ENCODE measurements at regions not wholly inside any gene's neighbourhood (a gene's known extent, or its start where the extent isn't known, plus 50 kb on each side); places are given as distances from the start of the nearest gene placed in this dataset.
"Not testable (repeated sequence)": the region's sequence is repeated elsewhere in the genome, so short reads cannot be mapped to it uniquely, and the experiment has no call there.

DNA sequence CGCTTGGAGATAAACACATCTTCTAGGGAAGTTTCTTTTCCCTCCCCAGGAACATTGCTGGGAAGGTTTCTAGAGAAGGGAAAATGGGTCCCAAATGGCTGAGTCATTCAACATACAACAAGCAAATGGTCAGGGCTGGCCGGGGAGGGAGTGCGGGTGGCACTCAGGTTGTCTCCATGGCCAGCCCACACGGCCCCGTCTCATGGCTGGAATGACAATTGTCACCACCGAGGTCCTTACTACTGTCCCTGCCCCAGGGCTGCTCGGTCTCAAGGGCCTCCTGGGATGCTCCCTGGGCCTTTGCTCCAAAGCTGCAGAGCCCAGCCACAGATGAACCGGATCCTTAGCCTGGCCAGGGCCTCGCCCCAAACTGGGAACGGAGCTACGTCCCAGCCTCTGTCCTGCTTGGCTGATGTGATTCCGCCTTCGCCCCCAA lies 121.9 kb downstream of the FGF18 start:
- TF ChIP-seq, protein P1, sequence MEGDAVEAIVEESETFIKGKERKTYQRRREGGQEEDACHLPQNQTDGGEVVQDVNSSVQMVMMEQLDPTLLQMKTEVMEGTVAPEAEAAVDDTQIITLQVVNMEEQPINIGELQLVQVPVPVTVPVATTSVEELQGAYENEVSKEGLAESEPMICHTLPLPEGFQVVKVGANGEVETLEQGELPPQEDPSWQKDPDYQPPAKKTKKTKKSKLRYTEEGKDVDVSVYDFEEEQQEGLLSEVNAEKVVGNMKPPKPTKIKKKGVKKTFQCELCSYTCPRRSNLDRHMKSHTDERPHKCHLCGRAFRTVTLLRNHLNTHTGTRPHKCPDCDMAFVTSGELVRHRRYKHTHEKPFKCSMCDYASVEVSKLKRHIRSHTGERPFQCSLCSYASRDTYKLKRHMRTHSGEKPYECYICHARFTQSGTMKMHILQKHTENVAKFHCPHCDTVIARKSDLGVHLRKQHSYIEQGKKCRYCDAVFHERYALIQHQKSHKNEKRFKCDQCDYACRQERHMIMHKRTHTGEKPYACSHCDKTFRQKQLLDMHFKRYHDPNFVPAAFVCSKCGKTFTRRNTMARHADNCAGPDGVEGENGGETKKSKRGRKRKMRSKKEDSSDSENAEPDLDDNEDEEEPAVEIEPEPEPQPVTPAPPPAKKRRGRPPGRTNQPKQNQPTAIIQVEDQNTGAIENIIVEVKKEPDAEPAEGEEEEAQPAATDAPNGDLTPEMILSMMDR (IDR thresholded peaks at IDR 0.05): no peak
- Mint-ChIP-seq H3K9me3 (ENCODE audit: low read depth) (no peaks in the 10 kb centered on the region), H3K36me3 (ENCODE audit: low read depth) (no peaks in the 10 kb centered on the region), H3K4me1 (ENCODE audit: low read depth) (peaks cover 8% of the 10 kb centered on the region), H3K27ac (ENCODE audit: unreplicated experiment) (no peak overlapping the region), H3K27me3 (ENCODE audit: low read depth) (peaks cover 11% of the 10 kb centered on the region), H3K4me3 (ENCODE audit: unreplicated experiment) (no peak overlapping the region)
- DNase-seq (ENCODE audit: low spot score): no peak

DNA sequence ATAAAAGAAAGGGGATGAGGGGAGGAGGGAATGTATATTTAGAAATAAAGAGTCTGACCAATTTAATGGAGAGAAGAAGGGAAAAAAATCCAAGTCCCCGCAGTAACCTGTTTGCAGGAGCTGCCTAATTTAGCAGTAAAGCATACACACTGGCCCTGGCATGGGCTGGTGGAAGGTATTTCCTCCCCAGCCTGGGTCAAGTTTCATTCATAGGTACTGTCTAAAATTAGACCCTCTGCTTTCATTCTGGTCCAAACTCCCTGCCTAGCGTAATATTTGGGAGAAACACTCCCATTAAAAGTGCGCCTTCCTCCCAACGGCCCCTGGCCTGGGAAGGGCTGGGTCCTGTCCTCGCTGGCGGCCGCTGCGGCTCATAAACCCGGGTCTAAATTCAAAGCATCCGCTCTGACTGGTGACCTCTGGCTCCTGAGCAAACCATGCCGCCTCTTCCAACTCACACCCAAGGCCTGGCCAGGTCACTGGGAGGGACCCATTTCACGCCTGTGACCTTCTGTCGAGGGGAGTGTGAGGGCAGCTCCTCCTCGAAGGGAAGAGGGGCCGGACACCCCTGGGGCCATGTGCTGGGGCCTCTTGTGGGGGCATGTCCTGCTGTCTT lies 123.2 kb downstream of the FGF18 start:
- H3K36me3 Mint-ChIP-seq (ENCODE audit: low read depth): no peaks in the 10 kb centered on the region
- H3K27ac Mint-ChIP-seq (ENCODE audit: unreplicated experiment): no peak overlapping the region
- H3K9me3 Mint-ChIP-seq (ENCODE audit: low read depth): no peaks in the 10 kb centered on the region
- TF ChIP-seq, protein P1 (IDR thresholded peaks at IDR 0.05): no peak
- peaks cover 3% of the 10 kb centered on the region for H3K4me1 Mint-ChIP-seq (ENCODE audit: low read depth)
- DNase-seq (ENCODE audit: low spot score): no peak
- H3K4me3 Mint-ChIP-seq (ENCODE audit: unreplicated experiment): no peak overlapping the region
- peaks cover 11% of the 10 kb centered on the region for H3K27me3 Mint-ChIP-seq (ENCODE audit: low read depth)

DNA sequence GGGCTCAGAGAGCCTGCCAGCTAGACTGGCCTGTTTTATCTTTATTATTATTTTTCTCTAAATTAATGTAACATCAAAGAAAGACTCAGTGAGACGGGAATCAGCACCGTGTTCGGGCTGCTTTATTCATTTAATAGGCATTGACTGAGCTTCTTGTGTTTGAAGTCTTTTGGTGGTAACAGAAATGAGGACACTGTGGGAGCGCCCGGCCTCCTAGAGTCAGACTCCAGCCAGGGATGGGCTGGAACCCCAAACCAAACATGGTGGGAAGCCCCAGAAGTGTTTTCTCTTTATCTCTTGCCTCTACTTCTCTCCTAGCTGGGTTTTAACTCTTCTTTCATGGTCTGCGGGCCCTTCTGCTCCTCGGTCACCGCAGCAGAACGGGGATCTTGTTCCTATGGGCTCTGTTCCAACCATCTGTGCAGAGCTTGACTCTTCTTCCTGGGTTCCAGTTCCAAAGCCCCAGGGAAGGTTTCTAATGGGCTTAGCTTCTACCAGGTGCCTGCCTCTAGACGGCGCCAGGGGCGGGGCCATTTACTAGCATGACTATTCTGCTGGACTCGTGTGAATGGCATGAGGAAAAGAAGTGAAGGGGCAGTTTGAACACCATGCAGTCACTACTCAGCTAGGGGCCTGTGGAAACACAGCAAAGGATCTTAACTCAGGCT lies 123.8 kb downstream of the FGF18 start:
- Mint-ChIP-seq H3K9me3 (ENCODE audit: low read depth) (no peaks in the 10 kb centered on the region), H3K36me3 (ENCODE audit: low read depth) (no peaks in the 10 kb centered on the region), H3K4me3 (ENCODE audit: unreplicated experiment) (no peak overlapping the region), H3K27ac (ENCODE audit: unreplicated experiment) (no peak overlapping the region), H3K27me3 (ENCODE audit: low read depth) (peaks cover 11% of the 10 kb centered on the region), H3K4me1 (ENCODE audit: low read depth) (peaks cover 3% of the 10 kb centered on the region)
- TF ChIP-seq, protein P1 (IDR thresholded peaks at IDR 0.05): no peak
- no peak for DNase-seq (ENCODE audit: low spot score)

DNA sequence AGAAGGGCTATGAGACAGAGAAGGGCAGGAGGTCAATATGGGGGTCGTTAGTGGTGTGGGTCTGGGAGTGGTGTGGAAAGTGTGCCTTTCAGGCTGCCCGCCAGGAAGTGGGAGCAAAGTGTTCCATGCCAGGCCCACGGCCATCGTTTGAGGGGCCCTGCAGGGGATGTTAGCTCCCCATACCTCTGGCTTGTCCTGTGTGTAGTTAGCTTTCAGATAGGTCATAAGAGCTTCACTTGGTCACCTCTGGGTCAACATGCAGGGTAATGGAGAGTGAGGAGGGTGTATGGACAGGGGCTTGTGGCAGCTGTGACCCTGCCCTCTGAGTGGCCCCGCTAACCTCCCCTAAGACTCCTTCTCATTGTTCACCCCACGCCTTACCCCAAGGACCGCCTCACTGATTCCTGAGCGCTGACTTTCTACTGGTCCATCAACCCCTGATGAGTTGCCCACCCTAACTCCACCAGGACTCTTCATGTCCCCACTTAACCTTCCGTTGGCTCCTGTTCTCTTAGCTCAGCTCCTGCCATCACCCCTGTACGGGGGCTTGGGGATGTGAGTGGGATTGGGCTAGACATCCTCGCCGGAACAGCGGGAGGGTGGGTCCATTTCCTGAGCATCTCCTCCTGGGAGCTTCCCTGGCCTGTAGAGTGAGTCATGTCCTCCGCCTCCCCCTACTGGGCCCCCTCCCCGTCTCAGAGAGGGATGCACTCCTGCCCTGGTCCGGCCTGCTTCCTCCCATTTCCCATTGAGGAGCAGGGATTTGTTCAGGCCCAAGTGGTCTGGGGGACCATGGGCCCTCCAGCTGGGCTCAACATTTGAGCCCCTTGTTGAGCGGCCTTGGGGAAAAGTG lies 125.7 kb downstream of the FGF18 start:
- Mint-ChIP-seq H3K27ac (ENCODE audit: unreplicated experiment) (no peak overlapping the region), H3K4me3 (ENCODE audit: unreplicated experiment) (no peak overlapping the region), H3K4me1 (ENCODE audit: low read depth) (peaks cover 3% of the 10 kb centered on the region), H3K27me3 (ENCODE audit: low read depth) (peaks cover 12% of the 10 kb centered on the region), H3K9me3 (ENCODE audit: low read depth) (no peaks in the 10 kb centered on the region), H3K36me3 (ENCODE audit: low read depth) (no peaks in the 10 kb centered on the region)
- no peak for DNase-seq (ENCODE audit: low spot score)
- TF ChIP-seq, protein P1 (IDR thresholded peaks at IDR 0.05): no peak

DNA sequence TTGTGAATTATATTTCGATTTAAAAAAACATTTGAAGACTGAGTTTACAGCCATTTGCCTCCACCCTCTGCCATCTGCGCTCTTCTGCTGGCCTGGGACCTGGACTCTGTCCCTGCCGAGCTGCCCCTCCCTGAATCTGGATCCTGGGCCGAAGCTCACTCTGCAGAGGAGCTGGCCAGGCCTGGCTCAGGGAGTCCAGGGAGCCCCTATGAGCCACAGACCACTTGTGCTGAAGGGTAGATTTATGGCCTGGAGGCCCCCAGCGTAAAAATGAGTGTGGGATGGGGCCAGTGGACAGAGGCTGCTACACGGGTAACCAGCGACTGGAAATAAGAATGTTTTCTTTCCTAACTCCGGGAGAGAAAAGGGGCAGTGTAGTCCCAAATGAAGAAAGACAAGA lies 129.8 kb downstream of the FGF18 start:
- Mint-ChIP-seq H3K27ac (ENCODE audit: unreplicated experiment) (no peak overlapping the region), H3K27me3 (ENCODE audit: low read depth) (peaks cover 6% of the 10 kb centered on the region), H3K4me3 (ENCODE audit: unreplicated experiment) (no peak overlapping the region), H3K9me3 (ENCODE audit: low read depth) (peaks cover 10% of the 10 kb centered on the region), H3K4me1 (ENCODE audit: low read depth) (no peaks in the 10 kb centered on the region), H3K36me3 (ENCODE audit: low read depth) (peaks cover 2% of the 10 kb centered on the region)
- no peak for DNase-seq (ENCODE audit: low spot score)
- TF ChIP-seq, protein P1 (IDR thresholded peaks at IDR 0.05): no peak

DNA sequence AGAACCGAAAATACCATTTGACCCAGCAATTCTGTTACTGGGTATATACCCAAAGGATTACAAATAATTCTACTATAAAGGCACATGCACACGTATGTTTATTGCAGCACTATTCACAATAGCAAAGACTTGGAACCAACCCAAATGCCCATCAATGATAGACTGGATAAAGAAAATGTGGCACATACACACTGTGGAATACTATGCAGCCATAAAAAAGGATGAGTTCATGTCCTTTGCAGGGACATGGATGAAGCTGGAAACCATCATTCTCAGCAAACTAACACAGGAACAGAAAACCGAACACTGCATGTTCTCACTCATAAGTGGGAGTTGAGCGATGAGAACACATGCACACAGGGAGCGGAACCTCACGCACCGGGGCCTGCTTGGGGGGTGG lies 134.4 kb downstream of the FGF18 start:
- not testable (repeated sequence) for H3K9me3 Mint-ChIP-seq (ENCODE audit: low read depth); H3K4me1 Mint-ChIP-seq (ENCODE audit: low read depth); H3K36me3 Mint-ChIP-seq (ENCODE audit: low read depth); DNase-seq (ENCODE audit: low spot score); H3K4me3 Mint-ChIP-seq (ENCODE audit: unreplicated experiment); H3K27ac Mint-ChIP-seq (ENCODE audit: unreplicated experiment)
- peaks cover 27% of the 10 kb centered on the region for H3K27me3 Mint-ChIP-seq (ENCODE audit: low read depth)
